LNCAP (cell line): ENCODE measurements at regions not wholly inside any gene's neighbourhood (a gene's known extent, or its start where the extent isn't known, plus 50 kb on each side); places are given as distances from the start of the nearest gene placed in this dataset.

Experiments
- CTCF ChIP-seq: fragments of 450-650 bp; IDR thresholded peaks from 2 replicates; pipeline ENCODE4 v1.5.1; 2017; ENCODE audit warnings: mild to moderate bottlenecking

- TF ChIP-seq CTCF, result no peak
Measured at GRCh38 chr13:50677687-50678463, 165.6 kb downstream of the DLEU7 start.

DNA sequence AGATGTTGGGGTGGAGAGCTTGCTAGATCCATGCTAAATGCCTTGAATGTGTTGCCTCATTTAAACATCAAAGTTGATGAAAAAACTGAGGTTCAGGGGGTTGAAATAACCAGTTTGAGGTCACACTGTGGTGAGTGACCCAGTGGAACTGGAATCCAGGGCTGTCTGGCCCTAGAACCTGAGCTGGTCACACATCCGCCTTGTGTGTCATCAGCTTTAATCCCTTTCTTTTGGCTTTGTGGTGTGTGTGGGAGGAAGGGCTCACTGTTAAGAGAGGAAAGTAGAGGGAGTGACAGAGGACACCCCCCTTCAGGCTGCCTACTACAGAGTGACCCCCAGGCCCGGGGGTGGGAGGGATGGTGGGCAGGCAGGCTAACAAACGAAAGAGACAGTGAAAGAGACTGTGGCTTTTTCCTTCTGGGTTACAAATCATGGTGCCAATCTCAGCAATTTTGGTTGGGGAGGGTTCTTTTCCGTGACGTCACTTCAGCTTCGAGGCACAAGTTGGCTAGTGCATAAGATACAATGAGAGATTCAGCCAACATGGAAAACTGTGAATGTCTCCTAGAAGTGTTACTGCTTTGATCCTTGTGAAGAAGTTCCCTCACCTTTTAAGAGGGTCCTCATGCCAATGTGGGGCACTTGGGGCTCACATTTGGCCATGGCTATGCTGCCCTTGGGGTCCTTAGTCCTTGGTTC is 164.9 kb downstream of the DLEU7 start:
- TF ChIP-seq CTCF, result no peak

GRCh38 chr13:50679321-50679720 is 164.2 kb downstream of the DLEU7 start:
- no peak for TF ChIP-seq CTCF

GRCh38 chr13:50682002-50682401 is 161.5 kb downstream of the DLEU7 start:
- no peak for TF ChIP-seq CTCF

DNA sequence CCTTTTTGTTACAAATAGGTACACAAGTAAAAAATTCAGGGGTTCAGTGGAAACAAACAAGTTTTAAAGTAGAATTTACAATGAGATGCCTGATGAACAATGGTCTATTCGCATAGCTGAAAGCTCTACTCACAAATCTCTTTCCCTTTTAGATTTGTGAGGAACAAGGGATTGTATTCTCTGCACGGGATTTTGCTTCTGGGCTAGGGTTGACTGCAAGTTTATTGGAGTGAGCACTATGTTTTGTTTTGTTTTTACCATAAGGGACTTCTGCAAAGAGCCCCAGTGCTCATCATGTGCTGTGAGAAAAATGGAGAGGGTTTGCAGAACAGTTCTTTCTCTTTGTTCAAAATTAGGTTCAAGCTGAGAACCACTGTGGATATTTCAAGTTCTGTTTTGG is 160.5 kb downstream of the DLEU7 start:
- TF ChIP-seq CTCF, result no peak

- TF ChIP-seq CTCF, result no peak
Measured at GRCh38 chr13:50684366-50684765, 159.1 kb downstream of the DLEU7 start.

DNA sequence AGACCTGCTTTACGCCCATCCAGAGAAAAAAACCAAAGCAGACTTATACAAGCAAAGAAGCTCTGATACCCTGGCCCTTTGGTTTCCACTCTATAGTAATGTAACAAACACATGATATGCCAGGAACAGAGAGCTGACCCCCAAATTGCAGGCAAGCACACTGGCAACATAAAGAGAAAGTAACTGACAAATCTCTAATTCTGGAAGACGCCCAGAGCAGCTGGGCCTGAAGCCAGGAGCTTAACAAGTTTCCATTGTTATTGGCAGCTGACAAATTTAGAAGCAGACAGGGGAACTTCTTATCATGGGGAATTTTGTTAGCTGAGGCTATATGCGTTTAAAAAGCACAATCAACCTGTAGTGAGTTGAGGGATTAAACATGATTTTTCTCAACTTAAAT is 158.0 kb downstream of the DLEU7 start:
- no peak for TF ChIP-seq CTCF
